Upper lobe of left lung (tissue), 6 donors: ENCODE measurements at regions not wholly inside any gene's neighbourhood (a gene's known extent, or its start where the extent isn't known, plus 50 kb on each side); places are given as distances from the start of the nearest gene placed in this dataset.
"Not testable (repeated sequence)": the region's sequence is repeated elsewhere in the genome, so short reads cannot be mapped to it uniquely, and the experiment has no call there.

Source experiments
- ATAC-seq, 2 donors: fragments of 200-7000 bp; cut with Tn5 transposase; one replicate each; pipeline ENCODE4 v1.9.1; 2022; ENCODE audit warnings: mild to moderate bottlenecking in 2 of 2, moderate library complexity in 2 of 2; ENCODE audit not compliant: low FRiP score in 2 of 2
- DNase-seq, 2 donors: peaks; one replicate each; pipeline ENCODE4 v3.0.0-alpha.2; 2019 to 2020
- H3K27ac ChIP-seq, 4 donors: fragments of 200-600 bp; sonication (generic); one replicate each; pipeline ENCODE4 v1.5.1; 2016 to 2019
- H3K27me3 ChIP-seq, 4 donors: fragments of 200-600 bp; sonication (generic); one replicate each; pipeline ENCODE4 v1.5.1; 2017 to 2019
- H3K36me3 ChIP-seq, 4 donors: fragments of 200-600 bp; sonication (generic); one replicate each; pipeline ENCODE4 v1.5.1; 2016 to 2019
- H3K4me1 ChIP-seq, 4 donors: fragments of 200-600 bp; sonication (generic); one replicate each; pipeline ENCODE4 v1.5.1; 2018 to 2019
- H3K4me3 ChIP-seq, 4 donors: fragments of 200-600 bp; sonication (generic); one replicate each; pipeline ENCODE4 v1.5.1; 2017 to 2019; ENCODE audit warnings: mild to moderate bottlenecking in 2 of 4, moderate library complexity in 1 of 4
- H3K9me3 ChIP-seq, 4 donors: fragments of 200-600 bp; sonication (generic); one replicate each; pipeline ENCODE4 v1.5.1; 2018 to 2019
- EP300 ChIP-seq, 4 donors: sonication (generic); formaldehyde crosslinking; IDR thresholded peaks; one replicate each; pipeline ENCODE4 v1.5.1; 2017; ENCODE audit warnings: antibody characterized with exemption in 4 of 4, control low read depth in 2 of 4
- POLR2A ChIP-seq, 4 donors: fragments of 450-650 bp; IDR thresholded peaks; one replicate each; pipeline ENCODE4 v1.5.1; 2016 to 2017; ENCODE audit warnings: antibody characterized with exemption in 4 of 4, mild to moderate bottlenecking in 2 of 4
- POLR2AphosphoS5 ChIP-seq, 2 donors: sonication (generic); formaldehyde crosslinking; IDR thresholded peaks; one replicate each; pipeline ENCODE4 v1.5.1; 2017; ENCODE audit warnings: antibody characterized with exemption in 2 of 2
- WGBS, 2 donors: methylation state at CpG; one replicate each; pipeline ENCODE4 v1.1.5; 2017 to 2018; 5-methylcytosine and 5-hydroxymethylcytosine counted together
- TF ChIP-seq, protein P1 (sequence below), 6 experiments: fragments of 450-650 bp in 4 of 6; fragments of 200-600 bp in 2 of 6; sonication (generic) in 2 of 6; IDR thresholded peaks; one replicate each; pipeline ENCODE4 v1.5.1; 2016 to 2019; ENCODE audit warnings: antibody characterized with exemption in 6 of 6
- donor health status: DM: no; HTN: no; CAD: no; lungs with moderate emphysema.
- donor health status: DM: no; HTN: yes; CAD: no; lungs with severe emphysema.

DNA sequence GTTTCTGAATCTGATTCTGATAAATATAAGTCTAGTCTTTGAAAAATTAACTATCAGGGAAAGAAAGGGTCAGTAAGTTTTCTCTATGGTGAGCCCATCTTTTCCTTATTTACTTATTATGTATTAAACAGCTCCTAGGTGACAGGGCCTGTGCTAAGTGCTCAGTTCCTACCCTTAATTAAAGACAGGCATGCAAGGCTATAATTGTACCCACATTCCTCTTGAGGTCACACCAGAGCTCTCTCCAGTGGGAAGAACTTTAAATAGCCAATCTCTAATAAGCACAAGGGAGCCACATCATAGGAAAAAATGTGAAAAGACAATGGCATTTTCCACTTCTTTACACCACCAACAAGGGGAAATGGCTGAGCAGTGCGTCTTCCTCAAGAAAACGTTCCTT, 421.8 kb upstream of the SLC35B3 start:
- Histone ChIP-seq H3K9me3 (no peaks in the 10 kb centered on the region), H3K27me3 (no peaks in the 10 kb centered on the region), H3K4me1 (peaks cover 0 to 5% (median 0%) of the 10 kb centered on the region in 4 donors), H3K4me3 (no peak overlapping the region), H3K27ac (no peak overlapping the region), H3K36me3 (no peaks in the 10 kb centered on the region)
- TF ChIP-seq POLR2AphosphoS5 (IDR thresholded peaks at IDR 0.05) (no peak), EP300 (IDR thresholded peaks at IDR 0.05) (no peak), POLR2A (IDR thresholded peaks at IDR 0.05) (no peak)
- TF ChIP-seq, protein P1, sequence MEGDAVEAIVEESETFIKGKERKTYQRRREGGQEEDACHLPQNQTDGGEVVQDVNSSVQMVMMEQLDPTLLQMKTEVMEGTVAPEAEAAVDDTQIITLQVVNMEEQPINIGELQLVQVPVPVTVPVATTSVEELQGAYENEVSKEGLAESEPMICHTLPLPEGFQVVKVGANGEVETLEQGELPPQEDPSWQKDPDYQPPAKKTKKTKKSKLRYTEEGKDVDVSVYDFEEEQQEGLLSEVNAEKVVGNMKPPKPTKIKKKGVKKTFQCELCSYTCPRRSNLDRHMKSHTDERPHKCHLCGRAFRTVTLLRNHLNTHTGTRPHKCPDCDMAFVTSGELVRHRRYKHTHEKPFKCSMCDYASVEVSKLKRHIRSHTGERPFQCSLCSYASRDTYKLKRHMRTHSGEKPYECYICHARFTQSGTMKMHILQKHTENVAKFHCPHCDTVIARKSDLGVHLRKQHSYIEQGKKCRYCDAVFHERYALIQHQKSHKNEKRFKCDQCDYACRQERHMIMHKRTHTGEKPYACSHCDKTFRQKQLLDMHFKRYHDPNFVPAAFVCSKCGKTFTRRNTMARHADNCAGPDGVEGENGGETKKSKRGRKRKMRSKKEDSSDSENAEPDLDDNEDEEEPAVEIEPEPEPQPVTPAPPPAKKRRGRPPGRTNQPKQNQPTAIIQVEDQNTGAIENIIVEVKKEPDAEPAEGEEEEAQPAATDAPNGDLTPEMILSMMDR (IDR thresholded peaks at IDR 0.05), result no peak
- 80 to 82% methylated on average over 2 of the region's 2 CpGs for WGBS, 2 donors
- ATAC-seq (no peak), DNase-seq (no peak)

DNA sequence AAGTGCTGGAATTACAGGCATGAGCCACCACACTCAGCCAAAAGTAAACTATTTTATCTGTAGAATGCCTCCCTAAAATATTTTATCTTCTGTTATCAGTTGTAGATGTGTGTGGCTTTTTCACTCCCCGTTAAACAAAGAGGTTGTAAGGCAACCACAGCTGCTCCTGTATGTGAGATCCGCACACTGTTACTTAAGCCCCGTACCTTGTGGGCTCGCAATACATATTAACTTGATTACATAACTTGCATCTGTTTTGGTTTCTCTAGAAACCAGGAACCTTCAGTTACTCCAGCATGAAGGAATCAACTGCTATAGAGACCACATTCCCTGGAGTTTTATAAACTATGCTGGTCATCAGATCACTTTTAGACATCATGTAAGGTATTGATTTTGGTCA, 420.1 kb upstream of the SLC35B3 start:
- no peaks in the 10 kb centered on the region for H3K27me3 ChIP-seq
- H3K4me3 ChIP-seq, result no peak overlapping the region
- DNase-seq (no peak), ATAC-seq (no peak)
- TF ChIP-seq POLR2AphosphoS5 (IDR thresholded peaks at IDR 0.05) (no peak), EP300 (IDR thresholded peaks at IDR 0.05) (no peak)
- 65 to 74% methylated on average over 4 of the region's 4 CpGs for WGBS, 2 donors
- H3K9me3 ChIP-seq, result no peaks in the 10 kb centered on the region
- H3K27ac ChIP-seq, result no peak overlapping the region
- peaks cover 0 to 5% (median 0%) of the 10 kb centered on the region in 4 donors for H3K4me1 ChIP-seq
- H3K36me3 ChIP-seq, result no peaks in the 10 kb centered on the region

DNA sequence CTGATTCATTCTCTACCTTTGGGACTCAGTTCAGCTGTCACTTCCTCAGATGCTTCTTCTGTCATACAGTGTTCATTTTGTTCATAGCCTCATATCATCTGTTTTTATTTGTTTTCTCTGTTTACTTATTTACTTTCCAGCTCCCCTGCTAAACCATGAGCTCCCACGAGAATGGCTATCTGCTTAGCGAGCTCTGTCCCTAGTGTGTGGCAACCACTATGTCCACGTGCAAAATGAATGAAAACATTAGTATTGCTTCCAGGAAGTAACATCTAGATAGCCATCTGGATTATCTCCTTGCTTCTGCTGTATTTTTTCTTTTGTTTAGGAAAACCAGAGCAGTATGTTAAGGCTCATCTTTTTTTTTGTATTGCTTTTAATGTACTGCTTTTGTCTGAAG, 417.0 kb upstream of the SLC35B3 start:
- no peak for DNase-seq
- WGBS, 2 donors, result 56% methylated on average over 3 of the region's 3 CpGs
- H3K4me1 ChIP-seq, result no peaks in the 10 kb centered on the region

DNA sequence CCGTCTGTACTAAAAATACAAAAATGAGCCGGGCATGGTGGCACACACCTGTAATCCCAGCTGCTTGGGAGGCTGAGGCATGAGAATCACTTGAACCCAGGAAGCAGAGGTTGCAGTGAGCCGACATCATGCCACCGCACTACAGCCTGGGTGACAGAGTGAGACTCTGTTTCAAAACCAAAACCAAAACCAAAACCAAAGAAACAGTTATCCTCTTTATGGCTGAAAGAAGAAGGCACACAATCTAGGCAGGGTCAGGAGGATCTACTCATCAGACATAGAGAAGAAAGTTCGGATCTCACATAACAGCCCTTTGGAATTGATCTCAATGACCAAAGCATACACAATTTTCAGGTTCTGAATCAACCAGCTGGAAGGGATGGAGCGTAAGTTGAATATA, 411.3 kb upstream of the SLC35B3 start:
- ATAC-seq, H3K27me3 ChIP-seq, H3K4me1 ChIP-seq, H3K27ac ChIP-seq, H3K9me3 ChIP-seq, DNase-seq, H3K36me3 ChIP-seq, H3K4me3 ChIP-seq: not testable (repeated sequence)
- 84 to 98% methylated on average over 6 of the region's 6 CpGs for WGBS, 2 donors

More for the DNA sequence above, 417.0 kb upstream of the SLC35B3 start:
- H3K4me3 ChIP-seq, result no peak overlapping the region
- H3K27ac ChIP-seq, result no peak overlapping the region
- H3K27me3 ChIP-seq, result no peaks in the 10 kb centered on the region
- TF ChIP-seq POLR2A (IDR thresholded peaks at IDR 0.05) (no peak), EP300 (IDR thresholded peaks at IDR 0.05) (no peak), POLR2AphosphoS5 (IDR thresholded peaks at IDR 0.05) (no peak)
- TF ChIP-seq, protein P1 (IDR thresholded peaks at IDR 0.05), result no peak
- no peak for ATAC-seq
- no peaks in the 10 kb centered on the region for H3K36me3 ChIP-seq
- H3K9me3 ChIP-seq, result no peaks in the 10 kb centered on the region

DNA sequence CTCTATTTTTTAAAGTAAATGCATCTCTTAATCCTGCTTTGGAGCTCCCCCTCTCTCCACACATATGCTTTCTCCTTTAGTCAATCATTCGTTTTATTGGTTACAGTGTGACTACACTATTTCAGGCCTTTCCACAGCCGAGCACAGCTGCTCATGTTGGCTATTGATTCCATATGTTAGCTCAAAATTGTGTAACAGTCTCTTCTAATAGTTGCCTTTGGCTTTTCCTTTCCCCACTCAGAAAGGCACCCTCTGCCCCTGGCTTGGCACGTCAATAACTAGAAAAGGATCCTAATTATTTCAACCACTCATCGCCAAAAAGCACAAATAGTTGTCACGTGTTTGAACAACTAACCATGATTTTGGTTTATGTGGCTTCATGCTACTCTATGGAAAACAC, 410.3 kb upstream of the SLC35B3 start:
- Histone ChIP-seq H3K36me3 (no peaks in the 10 kb centered on the region), H3K9me3 (no peaks in the 10 kb centered on the region), H3K27ac (no peak overlapping the region), H3K27me3 (no peaks in the 10 kb centered on the region), H3K4me3 (no peak overlapping the region), H3K4me1 (no peaks in the 10 kb centered on the region)
- no peak for DNase-seq
- TF ChIP-seq POLR2A (IDR thresholded peaks at IDR 0.05) (no peak), EP300 (IDR thresholded peaks at IDR 0.05) (no peak), POLR2AphosphoS5 (IDR thresholded peaks at IDR 0.05) (no peak)
- TF ChIP-seq, protein P1 (IDR thresholded peaks at IDR 0.05), result no peak
- WGBS, 2 donors, result 89 to 90% methylated on average over 5 of the region's 5 CpGs
- ATAC-seq, result no peak

DNA sequence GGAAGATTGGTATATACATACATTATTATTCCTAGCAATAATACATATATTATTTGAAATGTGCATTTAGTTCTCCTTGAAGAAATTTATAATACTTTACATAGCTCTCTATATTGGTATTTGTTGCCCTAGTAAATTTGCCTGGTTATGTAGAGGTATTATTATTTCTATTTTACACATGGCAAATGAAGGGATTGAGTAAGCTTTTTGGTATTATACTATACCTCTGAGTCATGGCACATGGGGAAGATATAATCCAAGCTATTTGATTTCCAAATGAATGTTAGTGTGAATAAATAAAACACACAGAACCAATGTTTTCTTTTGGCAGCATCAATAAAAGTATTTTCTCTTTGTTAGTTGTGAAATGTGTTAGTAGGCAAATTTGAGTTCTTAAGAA, 409.6 kb upstream of the SLC35B3 start:
- H3K4me3 ChIP-seq, result no peak overlapping the region
- ATAC-seq (no peak), DNase-seq (no peak)
- no peaks in the 10 kb centered on the region for H3K27me3 ChIP-seq
- H3K9me3 ChIP-seq, result no peaks in the 10 kb centered on the region
- no peak overlapping the region for H3K27ac ChIP-seq
- H3K36me3 ChIP-seq, result no peaks in the 10 kb centered on the region
- H3K4me1 ChIP-seq, result no peaks in the 10 kb centered on the region
- no peak for TF ChIP-seq POLR2A (IDR thresholded peaks at IDR 0.05)
- TF ChIP-seq, protein P1 (IDR thresholded peaks at IDR 0.05), result no peak
- TF ChIP-seq EP300 (IDR thresholded peaks at IDR 0.05), result no peak
- TF ChIP-seq POLR2AphosphoS5 (IDR thresholded peaks at IDR 0.05), result no peak
